OCI-LY1 (cell line): ENCODE measurements at regions not wholly inside any gene's neighbourhood (a gene's known extent, or its start where the extent isn't known, plus 50 kb on each side); places are given as distances from the start of the nearest gene placed in this dataset.

Experiments used
- H2AFZ ChIP-seq: fragments of 200-600 bp; sonication (generic), shearing (Covaris generic); 2 replicates; pipeline ENCODE4 v1.6.0; 2014; ENCODE audit warnings: antibody characterized with exemption, mild to moderate bottlenecking, low read length
- H3F3A ChIP-seq: fragments of 200-600 bp; sonication (generic), shearing (Covaris generic); 2 replicates; pipeline ENCODE4 v1.6.0; 2014; ENCODE audit warnings: mild to moderate bottlenecking, antibody characterized with exemption, low read length, moderate library complexity; ENCODE audit not compliant: insufficient read depth
- H3K27ac ChIP-seq: fragments of 200-600 bp; sonication (generic); 2 replicates; pipeline ENCODE4 v1.5.1; 2014; ENCODE audit warnings: low read length, mixed run types, mild to moderate bottlenecking, low read depth; ENCODE audit not compliant: poor library complexity, severe bottlenecking
- H3K27me3 ChIP-seq: fragments of 200-600 bp; sonication (generic); 2 replicates; pipeline ENCODE4 v1.6.0; 2014; ENCODE audit warnings: antibody characterized with exemption, mild to moderate bottlenecking, low read length, moderate library complexity; ENCODE audit not compliant: insufficient read depth
- H3K36me3 ChIP-seq: fragments of 200-600 bp; sonication (generic); 2 replicates; pipeline ENCODE4 v1.6.1; 2014; ENCODE audit warnings: mild to moderate bottlenecking, antibody characterized with exemption, low read length, moderate library complexity, mixed read lengths; ENCODE audit not compliant: insufficient read depth
- H3K4me1 ChIP-seq: fragments of 200-600 bp; sonication (generic); 2 replicates; pipeline ENCODE4 v1.5.1; 2014; ENCODE audit warnings: mild to moderate bottlenecking, low read length, moderate library complexity; ENCODE audit not compliant: insufficient read depth, severe bottlenecking
- H3K4me2 ChIP-seq: fragments of 200-600 bp; sonication (generic), shearing (Covaris generic); 2 replicates; pipeline ENCODE4 v1.6.1; 2014; ENCODE audit warnings: low read length
- H3K4me3 ChIP-seq: fragments of 200-600 bp; sonication (generic); 2 replicates; pipeline ENCODE4 v1.5.1; 2014; ENCODE audit warnings: low read length, low read depth, mild to moderate bottlenecking, mixed read lengths; ENCODE audit not compliant: poor library complexity, severe bottlenecking
- H3K79me2 ChIP-seq: fragments of 200-600 bp; shearing (Covaris generic); 2 replicates; pipeline ENCODE4 v1.6.1; 2016; ENCODE audit warnings: mixed run types, low read length, mixed read lengths; ENCODE audit not compliant: insufficient read depth
- H3K9ac ChIP-seq: fragments of 200-600 bp; sonication (generic), shearing (Covaris generic); 2 replicates; pipeline ENCODE4 v1.6.1; 2014; ENCODE audit warnings: mild to moderate bottlenecking, low read length, mixed read lengths
- H3K9me2 ChIP-seq: fragments of 200-600 bp; sonication (generic), shearing (Covaris generic); 2 replicates; pipeline ENCODE4 v1.6.1; 2014; ENCODE audit warnings: low read depth, mild to moderate bottlenecking, low read length, mixed read lengths
- H3K9me3 ChIP-seq: fragments of 200-600 bp; shearing (Covaris generic); 2 replicates; pipeline ENCODE4 v1.6.1; 2014; ENCODE audit warnings: low read length, mixed read lengths
- H4K20me1 ChIP-seq: fragments of 200-600 bp; sonication (generic), shearing (Covaris generic); 2 replicates; pipeline ENCODE4 v1.6.0; 2016; ENCODE audit warnings: mild to moderate bottlenecking, low read length; ENCODE audit not compliant: insufficient read depth
- EZH2 ChIP-seq: fragments of 200-600 bp; sonication (generic), shearing (Covaris generic); IDR thresholded peaks from 2 replicates; pipeline ENCODE4 v1.8.0; 2017; ENCODE audit warnings: borderline replicate concordance, mixed run types, mild to moderate bottlenecking, antibody characterized with exemption, low read length, moderate library complexity, mixed read lengths
- TF ChIP-seq, protein P1 (sequence below): fragments of 200-600 bp; sonication (generic), shearing (Covaris generic); IDR thresholded peaks from 2 replicates; pipeline ENCODE4 v1.5.1; 2017; ENCODE audit warnings: mild to moderate bottlenecking, antibody characterized with exemption, low read length, moderate library complexity, mixed read lengths

DNA sequence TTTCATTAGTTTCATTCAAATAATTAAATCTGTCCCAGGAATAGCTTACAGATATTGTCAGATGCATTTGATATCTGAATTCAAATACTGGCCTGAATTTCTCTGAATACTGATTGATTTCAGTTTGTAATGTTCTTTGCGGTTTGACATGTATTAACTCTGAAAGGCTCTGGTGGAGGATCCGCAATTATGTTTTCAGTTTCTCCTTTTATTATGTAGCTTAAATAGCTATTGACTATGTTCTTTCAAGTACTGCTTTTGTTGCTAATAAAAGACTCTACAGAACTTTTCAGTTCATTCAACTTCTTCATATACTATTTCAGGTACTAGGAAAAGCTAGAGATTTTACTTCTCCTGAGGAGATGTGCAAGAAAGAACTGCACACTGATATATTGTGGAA is 2085.4 kb upstream of the RAG2 start:
- no peak overlapping the region for H3K4me2 ChIP-seq
- TF ChIP-seq, protein P1, sequence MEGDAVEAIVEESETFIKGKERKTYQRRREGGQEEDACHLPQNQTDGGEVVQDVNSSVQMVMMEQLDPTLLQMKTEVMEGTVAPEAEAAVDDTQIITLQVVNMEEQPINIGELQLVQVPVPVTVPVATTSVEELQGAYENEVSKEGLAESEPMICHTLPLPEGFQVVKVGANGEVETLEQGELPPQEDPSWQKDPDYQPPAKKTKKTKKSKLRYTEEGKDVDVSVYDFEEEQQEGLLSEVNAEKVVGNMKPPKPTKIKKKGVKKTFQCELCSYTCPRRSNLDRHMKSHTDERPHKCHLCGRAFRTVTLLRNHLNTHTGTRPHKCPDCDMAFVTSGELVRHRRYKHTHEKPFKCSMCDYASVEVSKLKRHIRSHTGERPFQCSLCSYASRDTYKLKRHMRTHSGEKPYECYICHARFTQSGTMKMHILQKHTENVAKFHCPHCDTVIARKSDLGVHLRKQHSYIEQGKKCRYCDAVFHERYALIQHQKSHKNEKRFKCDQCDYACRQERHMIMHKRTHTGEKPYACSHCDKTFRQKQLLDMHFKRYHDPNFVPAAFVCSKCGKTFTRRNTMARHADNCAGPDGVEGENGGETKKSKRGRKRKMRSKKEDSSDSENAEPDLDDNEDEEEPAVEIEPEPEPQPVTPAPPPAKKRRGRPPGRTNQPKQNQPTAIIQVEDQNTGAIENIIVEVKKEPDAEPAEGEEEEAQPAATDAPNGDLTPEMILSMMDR = no peak
- TF ChIP-seq EZH2 = no peak
- no peaks in the 10 kb centered on the region for H3K36me3 ChIP-seq
- no peak overlapping the region for H3K9ac ChIP-seq
- no peak overlapping the region for H3K4me3 ChIP-seq
- H3K9me2 ChIP-seq = no peaks in the 10 kb centered on the region
- H3K79me2 ChIP-seq = no peaks in the 10 kb centered on the region
- H3F3A ChIP-seq = no peaks in the 10 kb centered on the region
- H3K27me3 ChIP-seq = no peaks in the 10 kb centered on the region
- no peak overlapping the region for H3K27ac ChIP-seq
- no peaks in the 10 kb centered on the region for H3K9me3 ChIP-seq
- no peaks in the 10 kb centered on the region for H3K4me1 ChIP-seq
- no peaks in the 10 kb centered on the region for H4K20me1 ChIP-seq
- no peak overlapping the region for H2AFZ ChIP-seq

DNA sequence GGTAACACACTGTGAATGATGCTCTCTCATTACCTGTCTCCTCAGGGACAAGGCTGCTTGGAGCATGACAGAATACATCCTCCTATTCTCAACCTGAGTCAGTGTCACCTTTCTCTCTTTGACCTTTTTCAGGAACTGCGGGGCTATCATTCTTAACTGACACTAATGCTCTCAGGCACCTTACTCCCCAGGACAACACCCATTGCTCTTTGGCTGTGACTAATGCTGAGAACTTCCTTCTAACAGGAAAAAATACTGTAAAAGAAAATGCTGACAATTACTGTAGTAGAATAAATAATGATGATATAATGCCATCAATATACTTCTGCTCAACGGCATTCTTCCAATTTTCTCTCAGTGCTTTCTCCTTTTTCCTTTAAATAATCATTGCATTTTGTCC is 2082.7 kb upstream of the RAG2 start:
- H3K4me3 ChIP-seq = no peak overlapping the region
- no peak overlapping the region for H2AFZ ChIP-seq
- no peaks in the 10 kb centered on the region for H3K9me3 ChIP-seq
- no peak for TF ChIP-seq EZH2
- TF ChIP-seq, protein P1 = no peak
- no peak overlapping the region for H3K4me2 ChIP-seq
- H3K9ac ChIP-seq = no peak overlapping the region
- no peaks in the 10 kb centered on the region for H3K27me3 ChIP-seq
- H3K4me1 ChIP-seq = no peaks in the 10 kb centered on the region
- H4K20me1 ChIP-seq = no peaks in the 10 kb centered on the region
- no peak overlapping the region for H3K27ac ChIP-seq
- no peaks in the 10 kb centered on the region for H3K79me2 ChIP-seq
- H3K36me3 ChIP-seq = no peaks in the 10 kb centered on the region
- no peaks in the 10 kb centered on the region for H3F3A ChIP-seq
- no peaks in the 10 kb centered on the region for H3K9me2 ChIP-seq

DNA sequence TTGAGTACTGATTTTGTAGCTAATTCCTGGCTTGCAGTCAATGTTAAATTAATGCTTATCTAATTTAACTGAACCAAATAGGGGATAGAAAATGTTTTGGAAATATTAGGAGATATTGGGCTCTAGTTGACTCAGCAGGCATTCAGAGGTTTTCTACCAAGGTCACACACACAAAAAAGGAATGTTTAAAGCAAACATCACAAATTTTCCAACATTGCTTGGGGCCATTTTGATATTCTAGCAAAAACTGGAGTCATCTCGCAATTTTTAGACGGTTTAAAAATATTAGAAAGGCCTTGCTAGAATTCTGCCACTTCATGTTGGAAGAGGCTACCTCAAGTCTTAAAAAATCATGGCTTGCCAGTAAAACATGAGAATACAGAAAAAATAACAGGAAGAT is 2082.1 kb upstream of the RAG2 start:
- Histone ChIP-seq H3K27me3 (no peaks in the 10 kb centered on the region), H3K4me1 (no peaks in the 10 kb centered on the region), H3K9me2 (no peaks in the 10 kb centered on the region), H3K9ac (no peak overlapping the region), H3K79me2 (no peaks in the 10 kb centered on the region), H3F3A (no peaks in the 10 kb centered on the region), H2AFZ (no peak overlapping the region), H3K4me3 (no peak overlapping the region), H3K9me3 (no peaks in the 10 kb centered on the region), H3K27ac (no peak overlapping the region), H3K36me3 (no peaks in the 10 kb centered on the region), H4K20me1 (no peaks in the 10 kb centered on the region), H3K4me2 (no peak overlapping the region)
- no peak for TF ChIP-seq EZH2
- TF ChIP-seq, protein P1 = no peak
